Peyer's patch (tissue), 4 donors: ENCODE measurements at regions not wholly inside any gene's neighbourhood (a gene's known extent, or its start where the extent isn't known, plus 50 kb on each side); places are given as distances from the start of the nearest gene placed in this dataset.

Experiments
- CTCF ChIP-seq, 6 experiments: fragments of 450-650 bp in 4 of 6; fragments of 200-600 bp in 2 of 6; sonication (generic) in 1 of 6; IDR thresholded peaks; one replicate each; pipeline ENCODE4 v1.5.1; 2017 to 2019; ENCODE audit warnings: antibody characterized with exemption in 6 of 6, mild to moderate bottlenecking in 3 of 6, moderate library complexity in 1 of 6
- POLR2A ChIP-seq, 2 donors: fragments of 450-650 bp; IDR thresholded peaks; one replicate each; pipeline ENCODE4 v1.5.1; 2017; ENCODE audit warnings: antibody characterized with exemption in 2 of 2, mild to moderate bottlenecking in 2 of 2, moderate library complexity in 2 of 2

GRCh38 chr17:77704048-77704815 lies 254.3 kb upstream of the TNRC6C start:
- no peak for TF ChIP-seq CTCF (IDR thresholded peaks at IDR 0.05)
- TF ChIP-seq POLR2A (IDR thresholded peaks at IDR 0.05): no peak
